ENCODE measurements at regions not wholly inside any gene's neighbourhood (a gene's known extent, or its start where the extent isn't known, plus 50 kb on each side); places are given as distances from the start of the nearest gene placed in this dataset.
"Not testable (repeated sequence)": the region's sequence is repeated elsewhere in the genome, so short reads cannot be mapped to it uniquely, and the experiment has no call there.

- ATAC-seq (no peak), DNase-seq (no peak)
- H3K9me3 ChIP-seq = no peaks in the 10 kb centered on the region
- intact Hi-C loops (cut with DNase I) = no loop called here
- no peak overlapping the region for H3K27ac ChIP-seq
- TF ChIP-seq, protein P1, sequence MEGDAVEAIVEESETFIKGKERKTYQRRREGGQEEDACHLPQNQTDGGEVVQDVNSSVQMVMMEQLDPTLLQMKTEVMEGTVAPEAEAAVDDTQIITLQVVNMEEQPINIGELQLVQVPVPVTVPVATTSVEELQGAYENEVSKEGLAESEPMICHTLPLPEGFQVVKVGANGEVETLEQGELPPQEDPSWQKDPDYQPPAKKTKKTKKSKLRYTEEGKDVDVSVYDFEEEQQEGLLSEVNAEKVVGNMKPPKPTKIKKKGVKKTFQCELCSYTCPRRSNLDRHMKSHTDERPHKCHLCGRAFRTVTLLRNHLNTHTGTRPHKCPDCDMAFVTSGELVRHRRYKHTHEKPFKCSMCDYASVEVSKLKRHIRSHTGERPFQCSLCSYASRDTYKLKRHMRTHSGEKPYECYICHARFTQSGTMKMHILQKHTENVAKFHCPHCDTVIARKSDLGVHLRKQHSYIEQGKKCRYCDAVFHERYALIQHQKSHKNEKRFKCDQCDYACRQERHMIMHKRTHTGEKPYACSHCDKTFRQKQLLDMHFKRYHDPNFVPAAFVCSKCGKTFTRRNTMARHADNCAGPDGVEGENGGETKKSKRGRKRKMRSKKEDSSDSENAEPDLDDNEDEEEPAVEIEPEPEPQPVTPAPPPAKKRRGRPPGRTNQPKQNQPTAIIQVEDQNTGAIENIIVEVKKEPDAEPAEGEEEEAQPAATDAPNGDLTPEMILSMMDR (IDR thresholded peaks at IDR 0.05) = no peak
- H3K36me3 ChIP-seq = no peaks in the 10 kb centered on the region
- no peaks in the 10 kb centered on the region for H3K4me1 ChIP-seq
- no peaks in the 10 kb centered on the region for H3K27me3 ChIP-seq (ENCODE audit: low read depth)
- no peak overlapping the region for H3K4me3 ChIP-seq
These were observed 190.2 kb downstream of the CPE start for GRCh38 chr4:165569031-165569430.

DNA sequence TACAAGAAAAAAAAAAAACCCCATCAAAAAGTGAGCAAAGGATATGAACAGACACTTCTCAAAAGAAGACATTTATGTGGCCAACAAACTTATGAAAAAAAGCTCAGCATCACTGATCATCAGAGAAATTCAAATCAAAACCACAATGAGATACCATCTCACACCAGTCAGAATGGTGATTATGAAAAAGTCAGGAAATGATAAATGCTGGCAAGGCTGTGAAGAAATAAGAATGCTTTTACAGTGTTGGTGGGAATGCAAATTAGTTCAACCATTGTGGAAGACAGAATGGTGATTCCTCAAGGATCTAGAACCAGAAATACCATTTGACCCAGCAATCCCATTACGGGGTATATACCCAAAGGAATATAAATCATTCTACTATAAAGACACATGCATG is 192.7 kb downstream of the CPE start:
- H3K27me3 ChIP-seq (ENCODE audit: low read depth); H3K27ac ChIP-seq; H3K9me3 ChIP-seq; DNase-seq; H3K4me1 ChIP-seq; H3K4me3 ChIP-seq; intact Hi-C loops (cut with DNase I); H3K36me3 ChIP-seq; ATAC-seq: not testable (repeated sequence)

DNA sequence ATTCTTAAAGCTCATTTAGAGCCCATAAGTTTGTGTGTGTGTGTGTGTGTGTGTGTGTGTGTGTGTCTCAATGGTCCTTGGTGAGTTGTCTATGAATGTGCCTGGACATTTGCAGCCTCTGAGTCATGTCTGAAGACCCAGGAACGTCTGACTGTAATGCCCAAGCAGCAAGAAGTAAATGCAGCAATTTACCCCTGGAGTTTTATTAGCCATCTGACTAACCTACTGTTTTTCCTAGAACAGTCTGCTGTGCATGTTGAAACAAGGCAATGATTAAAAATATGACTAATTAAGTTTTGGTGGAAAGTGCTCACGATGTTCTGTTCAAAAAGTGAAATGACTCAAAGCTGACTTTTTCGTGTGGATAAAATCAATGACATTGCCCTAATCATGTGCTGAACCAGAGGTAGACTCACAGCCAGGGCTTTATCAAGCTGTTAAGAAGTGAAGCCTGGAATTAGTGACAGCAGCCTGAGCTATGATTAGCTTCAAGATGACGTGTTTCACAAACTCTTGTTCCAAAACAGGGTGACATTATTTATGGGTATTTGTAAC is 201.6 kb downstream of the CPE start:
- no peaks in the 10 kb centered on the region for H3K4me1 ChIP-seq
- no peaks in the 10 kb centered on the region for H3K27me3 ChIP-seq (ENCODE audit: low read depth)
- TF ChIP-seq, protein P1 (IDR thresholded peaks at IDR 0.05) = no peak
- no peak overlapping the region for H3K27ac ChIP-seq
- DNase-seq (no peak), ATAC-seq (no peak)
- H3K4me3 ChIP-seq = no peak overlapping the region
- H3K9me3 ChIP-seq = no peaks in the 10 kb centered on the region
- intact Hi-C loops (cut with DNase I) = no loop called here
- no peaks in the 10 kb centered on the region for H3K36me3 ChIP-seq

DNA sequence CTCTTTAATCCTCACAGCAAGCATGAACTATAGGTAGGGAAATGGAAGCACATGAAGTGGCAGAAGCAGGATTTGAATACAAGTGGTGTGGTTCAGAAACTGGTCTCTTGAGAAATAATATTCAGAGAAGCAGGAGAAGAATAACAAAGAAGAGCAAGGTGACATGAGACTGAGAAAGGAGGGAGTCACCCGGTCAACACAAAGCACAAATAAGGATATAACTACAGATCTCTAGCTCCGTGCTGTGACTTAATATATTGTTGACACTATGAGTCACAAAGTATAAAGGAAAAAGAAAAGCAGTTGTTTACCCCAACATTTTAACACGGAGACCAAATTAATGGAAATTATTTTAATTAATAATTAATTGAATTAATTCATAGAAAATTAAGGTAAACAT is 204.5 kb downstream of the CPE start:
- Histone ChIP-seq H3K9me3 (no peaks in the 10 kb centered on the region), H3K27ac (no peak overlapping the region), H3K4me3 (no peak overlapping the region), H3K27me3 (ENCODE audit: low read depth) (no peaks in the 10 kb centered on the region), H3K4me1 (no peaks in the 10 kb centered on the region), H3K36me3 (no peaks in the 10 kb centered on the region)
- intact Hi-C loops (cut with DNase I) = no loop called here
- TF ChIP-seq, protein P1 (IDR thresholded peaks at IDR 0.05) = no peak
- ATAC-seq (no peak), DNase-seq (no peak)

- H3K36me3 ChIP-seq = no peaks in the 10 kb centered on the region
- no peaks in the 10 kb centered on the region for H3K27me3 ChIP-seq (ENCODE audit: low read depth)
- H3K4me3 ChIP-seq = no peak overlapping the region
- no peak for ATAC-seq
- TF ChIP-seq, protein P1 (IDR thresholded peaks at IDR 0.05) = no peak
- H3K9me3 ChIP-seq = no peaks in the 10 kb centered on the region
- no peak overlapping the region for H3K27ac ChIP-seq
- intact Hi-C loops (cut with DNase I) = no loop called here
- DNase-seq = no peak
- no peaks in the 10 kb centered on the region for H3K4me1 ChIP-seq
These were observed 206.1 kb downstream of the CPE start for GRCh38 chr4:165584916-165585315.

GRCh38 chr4:165588534-165589315 is 209.9 kb downstream of the CPE start:
- ATAC-seq (no peak), DNase-seq (no peak)
- TF ChIP-seq, protein P1 (IDR thresholded peaks at IDR 0.05) = no peak
- no peak overlapping the region for H3K27ac ChIP-seq
- no peaks in the 10 kb centered on the region for H3K4me1 ChIP-seq
- H3K4me3 ChIP-seq = no peak overlapping the region
- H3K27me3 ChIP-seq (ENCODE audit: low read depth) = no peaks in the 10 kb centered on the region
- intact Hi-C loops (cut with DNase I) = no loop called here
- no peaks in the 10 kb centered on the region for H3K9me3 ChIP-seq
- no peaks in the 10 kb centered on the region for H3K36me3 ChIP-seq
